ENCODE measurements at regions not wholly inside any gene's neighbourhood (a gene's known extent, or its start where the extent isn't known, plus 50 kb on each side); places are given as distances from the start of the nearest gene placed in this dataset.

DNA sequence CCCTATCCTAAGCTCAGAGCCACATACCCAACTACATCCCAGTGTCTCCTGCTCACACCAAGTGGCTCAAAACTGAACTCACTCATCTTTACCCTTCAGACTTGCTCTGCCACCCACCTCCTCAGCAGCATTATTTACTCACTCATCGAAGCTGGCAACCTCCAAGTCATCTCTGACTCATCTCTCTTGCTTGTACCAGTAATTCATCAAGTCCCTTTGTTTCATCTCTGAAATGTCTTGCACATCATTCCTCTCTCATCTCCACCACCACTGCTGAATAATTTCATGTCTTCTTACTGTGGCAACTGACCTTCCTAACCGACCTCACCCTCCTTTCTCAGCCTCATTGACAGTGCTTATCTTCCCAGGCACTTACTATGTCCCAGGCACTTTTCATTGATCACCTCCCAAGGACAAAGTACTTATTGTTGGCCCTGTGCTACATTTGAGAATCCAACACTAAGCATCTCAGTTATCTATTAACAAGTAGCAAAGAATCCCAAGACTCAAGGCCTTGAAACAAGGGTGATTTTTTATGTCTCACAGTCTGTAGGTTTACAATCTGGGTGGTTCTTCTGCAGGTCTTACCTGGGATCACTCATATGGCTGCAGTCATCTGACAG is 82.0 kb downstream of the MRPL46 start:
- no peak for TF ChIP-seq ZNF8 (CRISPR knock-in tag; IDR thresholded peaks at IDR 0.05)
- no peak for TF ChIP-seq OSR1 (CRISPR knock-in tag; IDR thresholded peaks at IDR 0.05)
- TF ChIP-seq ZFP30 (CRISPR knock-in tag; IDR thresholded peaks at IDR 0.05) = no peak
- TF ChIP-seq CSDC2 (CRISPR knock-in tag; IDR thresholded peaks at IDR 0.05) = no peak
- no peak for TF ChIP-seq GLIS3 (CRISPR knock-in tag; IDR thresholded peaks at IDR 0.05)
- no peak for TF ChIP-seq TOX (CRISPR knock-in tag; IDR thresholded peaks at IDR 0.05; ENCODE audit: borderline replicate concordance)
- no peak for TF ChIP-seq ZNF565 (CRISPR knock-in tag; conservative IDR thresholded peaks at IDR 0.05; ENCODE audit: low read depth)
- no peak for TF ChIP-seq SNAI2 (CRISPR knock-in tag; IDR thresholded peaks at IDR 0.05)
- no peak for TF ChIP-seq ZC3H10 (CRISPR knock-in tag; IDR thresholded peaks at IDR 0.05)
- no peak for TF ChIP-seq RARB (CRISPR knock-in tag; IDR thresholded peaks at IDR 0.05)
- TF ChIP-seq ZFP3 (CRISPR knock-in tag; IDR thresholded peaks at IDR 0.05) = no peak
- no peak for TF ChIP-seq BACH2 (CRISPR knock-in tag; IDR thresholded peaks at IDR 0.05; ENCODE audit: borderline replicate concordance)
- TF ChIP-seq ZNF70 (CRISPR knock-in tag; IDR thresholded peaks at IDR 0.05) = no peak

All from SK-N-SH treated with all-trans-retinoic acid at 6 μM for 48 hours (cell line).